Keratinocyte (primary cell): ENCODE measurements at regions not wholly inside any gene's neighbourhood (a gene's known extent, or its start where the extent isn't known, plus 50 kb on each side); places are given as distances from the start of the nearest gene placed in this dataset.

Experiments used
- DNase-seq: peaks from one replicate; pipeline ENCODE4 v3.0.0-alpha.2; 2011; ENCODE audit warnings: low read depth, missing footprints, low spot score
- FAIRE-seq: peaks from 2 replicates; lab custom pipeline; 2011; peaks lifted over from hg19 to GRCh38; lab: Jason Lieb, UNC
- H2AFZ ChIP-seq: 2 replicates; pipeline ENCODE4 v1.6.0; 2012; ENCODE audit warnings: low read length, control low read depth, inconsistent platforms; ENCODE audit not compliant: control insufficient read depth
- H3K27ac ChIP-seq: 2 replicates; pipeline ENCODE4 v1.5.1; 2011; ENCODE audit warnings: low read length; ENCODE audit not compliant: control insufficient read depth, insufficient read depth
- H3K27me3 ChIP-seq: 3 replicates; pipeline ENCODE4 v1.6.0; 2011; ENCODE audit warnings: low read length; ENCODE audit not compliant: control insufficient read depth, insufficient read depth; ENCODE audit errors: extremely low read depth
- H3K36me3 ChIP-seq, 2 experiments: 2 replicates in 1 of 2; 3 replicates in 1 of 2; pipeline ENCODE4 v1.5.1; 2011; ENCODE audit warnings: low read length in 2 of 2, mild to moderate bottlenecking in 1 of 2; ENCODE audit not compliant: control insufficient read depth in 2 of 2, insufficient read depth in 2 of 2; ENCODE audit errors: extremely low read depth in 1 of 2
- H3K4me1 ChIP-seq: 3 replicates; pipeline ENCODE4 v1.5.1; 2011; ENCODE audit warnings: low read length; ENCODE audit not compliant: control insufficient read depth, insufficient read depth; ENCODE audit errors: extremely low read depth
- H3K4me2 ChIP-seq: 3 replicates; pipeline ENCODE4 v1.6.0; 2011; ENCODE audit warnings: low read depth, low read length; ENCODE audit not compliant: control insufficient read depth, insufficient read depth; ENCODE audit errors: extremely low read depth
- H3K4me3 ChIP-seq, 3 experiments: fragments of 200-600 bp in 1 of 3; sonication (generic) in 1 of 3; 2 replicates in 2 of 3; 3 replicates in 1 of 3; pipeline ENCODE4 v1.5.1; 2011 to 2016; ENCODE audit warnings: low read length in 3 of 3, mild to moderate bottlenecking in 3 of 3, control low read depth in 2 of 3, inconsistent platforms in 1 of 3, low read depth in 1 of 3, mixed read lengths in 1 of 3, mixed run types in 1 of 3, moderate library complexity in 1 of 3; ENCODE audit not compliant: control insufficient read depth in 2 of 3, insufficient read depth in 2 of 3; ENCODE audit errors: extremely low read depth in 1 of 3
- H3K79me2 ChIP-seq: 2 replicates; pipeline ENCODE4 v1.6.0; 2012; ENCODE audit warnings: low read length; ENCODE audit not compliant: control insufficient read depth, insufficient read depth
- H3K9ac ChIP-seq: 3 replicates; pipeline ENCODE4 v1.6.0; 2011; ENCODE audit warnings: low read length; ENCODE audit not compliant: control insufficient read depth, insufficient read depth; ENCODE audit errors: extremely low read depth
- H3K9me1 ChIP-seq: 3 replicates; pipeline ENCODE4 v1.6.0; 2011; ENCODE audit warnings: low read length; ENCODE audit not compliant: control insufficient read depth, insufficient read depth; ENCODE audit errors: extremely low read depth
- H3K9me3 ChIP-seq: 2 replicates; pipeline ENCODE4 v1.5.1; 2012; ENCODE audit warnings: low read depth, low read length; ENCODE audit not compliant: control insufficient read depth
- H4K20me1 ChIP-seq: 3 replicates; pipeline ENCODE4 v1.6.0; 2011; ENCODE audit warnings: low read length; ENCODE audit not compliant: control insufficient read depth, insufficient read depth; ENCODE audit errors: extremely low read depth
- EZH2 ChIP-seq: IDR thresholded peaks from one replicate; pipeline ENCODE4 v1.6.1; 2012; ENCODE audit warnings: inconsistent platforms, mild to moderate bottlenecking, low read length, moderate library complexity
- dilution Hi-C: fragments of 300-500 bp; cut with MboI; formaldehyde crosslinking; loops from one replicate; pipeline ENCODE4 v1.7.0; 2020; ENCODE audit warnings: low sequenced_read_pairs; ENCODE audit not compliant: extremely low pct_ligation_motif_present
- TF ChIP-seq, protein P1 (sequence below), 3 experiments: IDR thresholded peaks in 1 of 3; conservative IDR thresholded peaks in 1 of 3; optimal IDR thresholded peaks in 1 of 3; 2 replicates in 2 of 3; 3 replicates in 1 of 3; pipeline versions ENCODE3 to v1.5.1; 2011; ENCODE audit warnings: low read length in 3 of 3, mild to moderate bottlenecking in 3 of 3, moderate library complexity in 2 of 3, control low read depth in 1 of 3, inconsistent platforms in 1 of 3; ENCODE audit not compliant: insufficient read depth in 2 of 3; ENCODE audit errors: extremely low read depth in 1 of 3

DNA sequence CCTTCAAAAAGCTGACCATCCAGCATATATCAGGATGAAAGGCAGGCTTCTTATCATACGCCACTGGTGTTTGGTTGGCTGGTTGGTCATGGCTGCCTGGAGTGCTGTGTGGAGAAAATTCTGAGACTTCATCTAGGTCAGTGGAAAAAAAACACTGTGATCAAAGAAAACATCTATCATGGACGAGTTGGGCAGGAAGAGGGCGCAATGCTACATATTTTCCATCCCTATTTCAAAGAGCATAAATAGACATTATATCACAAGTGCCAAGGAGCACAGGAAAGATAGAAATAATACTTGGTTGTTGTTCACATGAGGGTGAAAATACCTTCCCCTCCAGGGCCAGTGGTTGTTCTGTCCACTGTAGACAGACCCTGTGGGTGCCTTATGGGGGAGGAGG, 128.4 kb upstream of the PLPP4 start:
- Histone ChIP-seq H3K79me2 (no peaks in the 10 kb centered on the region), H3K9ac (no peak overlapping the region), H3K9me3 (no peaks in the 10 kb centered on the region), H3K4me1 (no peaks in the 10 kb centered on the region), H3K27ac (no peak overlapping the region), H3K4me2 (no peak overlapping the region), H3K27me3 (no peaks in the 10 kb centered on the region), H4K20me1 (no peaks in the 10 kb centered on the region), H3K9me1 (no peaks in the 10 kb centered on the region), H3K4me3 (no peak overlapping the region), H2AFZ (no peak overlapping the region), H3K36me3 (no peaks in the 10 kb centered on the region)
- dilution Hi-C loops = no loop called here
- TF ChIP-seq EZH2 = no peak
- TF ChIP-seq, protein P1, sequence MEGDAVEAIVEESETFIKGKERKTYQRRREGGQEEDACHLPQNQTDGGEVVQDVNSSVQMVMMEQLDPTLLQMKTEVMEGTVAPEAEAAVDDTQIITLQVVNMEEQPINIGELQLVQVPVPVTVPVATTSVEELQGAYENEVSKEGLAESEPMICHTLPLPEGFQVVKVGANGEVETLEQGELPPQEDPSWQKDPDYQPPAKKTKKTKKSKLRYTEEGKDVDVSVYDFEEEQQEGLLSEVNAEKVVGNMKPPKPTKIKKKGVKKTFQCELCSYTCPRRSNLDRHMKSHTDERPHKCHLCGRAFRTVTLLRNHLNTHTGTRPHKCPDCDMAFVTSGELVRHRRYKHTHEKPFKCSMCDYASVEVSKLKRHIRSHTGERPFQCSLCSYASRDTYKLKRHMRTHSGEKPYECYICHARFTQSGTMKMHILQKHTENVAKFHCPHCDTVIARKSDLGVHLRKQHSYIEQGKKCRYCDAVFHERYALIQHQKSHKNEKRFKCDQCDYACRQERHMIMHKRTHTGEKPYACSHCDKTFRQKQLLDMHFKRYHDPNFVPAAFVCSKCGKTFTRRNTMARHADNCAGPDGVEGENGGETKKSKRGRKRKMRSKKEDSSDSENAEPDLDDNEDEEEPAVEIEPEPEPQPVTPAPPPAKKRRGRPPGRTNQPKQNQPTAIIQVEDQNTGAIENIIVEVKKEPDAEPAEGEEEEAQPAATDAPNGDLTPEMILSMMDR (optimal IDR thresholded peaks at IDR 0.05 in 1 of 3, IDR thresholded peaks at IDR 0.05 in 1 of 3, conservative IDR thresholded peaks at IDR 0.05 in 1 of 3; ENCODE audit: extremely low read depth in 1 of 3, insufficient read depth in 2 of 3, low read length in 3 of 3) = no peak
- no peak for DNase-seq
- FAIRE-seq = no peak

DNA sequence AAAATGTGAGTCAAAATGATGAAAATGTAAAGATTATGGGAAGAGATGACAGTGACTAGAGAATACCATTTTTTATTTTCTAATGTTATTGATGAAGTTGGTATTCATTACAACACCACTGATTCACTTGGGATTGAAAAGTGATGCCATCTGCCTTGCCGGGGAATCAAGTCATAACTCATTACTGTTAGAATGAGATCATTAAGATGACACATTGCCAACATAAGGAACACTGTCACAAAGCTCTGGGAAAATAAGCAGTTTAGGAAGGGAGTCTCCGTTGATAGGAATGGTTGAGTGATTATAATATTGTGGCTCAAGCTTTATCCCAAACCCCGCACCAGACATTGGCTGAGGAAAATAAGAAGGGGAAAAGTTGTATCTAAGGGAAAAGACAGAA, 121.5 kb upstream of the PLPP4 start:
- Histone ChIP-seq H3K9me1 (no peaks in the 10 kb centered on the region), H3K27ac (no peak overlapping the region), H3K36me3 (no peaks in the 10 kb centered on the region), H3K79me2 (no peaks in the 10 kb centered on the region), H3K27me3 (no peaks in the 10 kb centered on the region), H3K4me3 (no peak overlapping the region), H3K4me2 (no peak overlapping the region), H3K9me3 (no peaks in the 10 kb centered on the region), H3K4me1 (no peaks in the 10 kb centered on the region), H4K20me1 (no peaks in the 10 kb centered on the region), H2AFZ (no peak overlapping the region), H3K9ac (no peak overlapping the region)
- no peak for TF ChIP-seq EZH2
- TF ChIP-seq, protein P1 (optimal IDR thresholded peaks at IDR 0.05 in 1 of 3, IDR thresholded peaks at IDR 0.05 in 1 of 3, conservative IDR thresholded peaks at IDR 0.05 in 1 of 3; ENCODE audit: extremely low read depth in 1 of 3, insufficient read depth in 2 of 3, low read length in 3 of 3) = no peak
- FAIRE-seq (no peak), DNase-seq (no peak)
- dilution Hi-C loops = no loop called here
